ENCODE measurements at regions not wholly inside any gene's neighbourhood (a gene's known extent, or its start where the extent isn't known, plus 50 kb on each side); places are given as distances from the start of the nearest gene placed in this dataset.

- CTCF ChIA-PET: no interaction called here
- POLR2A ChIA-PET: no interaction called here
- DNase-seq (ENCODE audit: extremely low spot score): no peak
- no peak for TF ChIP-seq CTCF (IDR thresholded peaks at IDR 0.05; ENCODE audit: control extremely low read depth, extremely low read depth, low read depth, missing control alignments)
Measured at GRCh38 chr10:28897617-28898464, 220.5 kb downstream of the BAMBI start.

- TF ChIP-seq CTCF (IDR thresholded peaks at IDR 0.05; ENCODE audit: control extremely low read depth, extremely low read depth, low read depth, missing control alignments): no peak
- CTCF ChIA-PET: no interaction called here
- no peak for DNase-seq (ENCODE audit: extremely low spot score)
- POLR2A ChIA-PET: no interaction called here
Measured at GRCh38 chr10:28902215-28902614, 224.9 kb downstream of the BAMBI start.

GRCh38 chr10:28903063-28903462 is 225.7 kb downstream of the BAMBI start:
- POLR2A ChIA-PET: no interaction called here
- TF ChIP-seq CTCF (IDR thresholded peaks at IDR 0.05; ENCODE audit: control extremely low read depth, extremely low read depth, low read depth, missing control alignments): no peak
- no peak for DNase-seq (ENCODE audit: extremely low spot score)
- CTCF ChIA-PET: no interaction called here

GRCh38 chr10:28903736-28904135 is 226.4 kb downstream of the BAMBI start:
- TF ChIP-seq CTCF (IDR thresholded peaks at IDR 0.05; ENCODE audit: control extremely low read depth, extremely low read depth, low read depth, missing control alignments): no peak
- CTCF ChIA-PET: interaction anchor here (1.0 to 1.6 kb wide), 3 partner anchors 17 to 163 kb away, joined by 3 to 4 read pairs (median 4); no protein-coding TSS in a partner anchor
- no peak for DNase-seq (ENCODE audit: extremely low spot score)
- POLR2A ChIA-PET: no interaction called here

GRCh38 chr10:28905371-28905770 is 228.1 kb downstream of the BAMBI start:
- no peak for TF ChIP-seq CTCF (IDR thresholded peaks at IDR 0.05; ENCODE audit: control extremely low read depth, extremely low read depth, low read depth, missing control alignments)
- no peak for DNase-seq (ENCODE audit: extremely low spot score)
- ChIA-PET POLR2A (no interaction called here), CTCF (no interaction called here)

- ChIA-PET POLR2A (no interaction called here), CTCF (no interaction called here)
- DNase-seq (ENCODE audit: extremely low spot score): no peak
- TF ChIP-seq CTCF (IDR thresholded peaks at IDR 0.05; ENCODE audit: control extremely low read depth, extremely low read depth, low read depth, missing control alignments): no peak
Measured at GRCh38 chr10:28906011-28906411, 228.7 kb downstream of the BAMBI start.

Data from GM10248 (cell line).